Esophagus muscularis mucosa (tissue), 4 donors: ENCODE measurements at regions not wholly inside any gene's neighbourhood (a gene's known extent, or its start where the extent isn't known, plus 50 kb on each side); places are given as distances from the start of the nearest gene placed in this dataset.
"Not testable (repeated sequence)": the region's sequence is repeated elsewhere in the genome, so short reads cannot be mapped to it uniquely, and the experiment has no call there.

Experiments used
- DNase-seq: peaks from one replicate; pipeline ENCODE4 v3.0.0-alpha.2; 2017; ENCODE audit errors: extremely low spot score
- H3K27ac ChIP-seq, 4 donors: fragments of 200-600 bp; sonication (generic); replicated peaks in 1 of 4; 1 replicate in 3 of 4; 2 replicates in 1 of 4; pipeline ENCODE4 v1.5.1; 2016 to 2019; ENCODE audit warnings: mild to moderate bottlenecking in 1 of 4
- H3K27me3 ChIP-seq, 4 donors: fragments of 200-600 bp; sonication (generic); one replicate each; pipeline versions ENCODE4 v1.5.1 to v1.6.0; 2016 to 2019
- H3K36me3 ChIP-seq, 4 donors: fragments of 200-600 bp; sonication (generic); one replicate each; pipeline ENCODE4 v1.5.1; 2016 to 2019
- H3K4me1 ChIP-seq, 4 donors: fragments of 200-600 bp; sonication (generic); one replicate each; pipeline ENCODE4 v1.5.1; 2016 to 2019
- H3K4me3 ChIP-seq, 4 donors: fragments of 200-600 bp; sonication (generic); 1 replicate in 2 of 4; 2 replicates in 2 of 4; pipeline ENCODE4 v1.5.1; 2016 to 2019; ENCODE audit warnings: mild to moderate bottlenecking in 4 of 4, moderate library complexity in 1 of 4
- H3K9me3 ChIP-seq, 4 donors: fragments of 200-600 bp; sonication (generic); 1 replicate in 3 of 4; 2 replicates in 1 of 4; pipeline ENCODE4 v1.5.1; 2016 to 2019
- EP300 ChIP-seq: sonication (generic); formaldehyde crosslinking; IDR thresholded peaks from one replicate; pipeline ENCODE4 v1.6.1; 2017; ENCODE audit warnings: antibody characterized with exemption
- POLR2A ChIP-seq: fragments of 450-650 bp; IDR thresholded peaks from one replicate; pipeline ENCODE4 v1.6.1; 2017; ENCODE audit warnings: antibody characterized with exemption, moderate library complexity, mild to moderate bottlenecking, low read depth
- POLR2AphosphoS5 ChIP-seq, 2 donors: sonication (generic); formaldehyde crosslinking; IDR thresholded peaks; one replicate each; pipeline ENCODE4 v1.6.1; 2017; ENCODE audit warnings: antibody characterized with exemption in 2 of 2
- WGBS: methylation state at CpG from one replicate; pipeline ENCODE4 v1.1.5; 2018; 5-methylcytosine and 5-hydroxymethylcytosine counted together
- intact Hi-C: fragments of 100-400 bp; cut with DNase I; formaldehyde crosslinking; loops from one replicate; pipeline ENCODE4 v1.15.1; 2023
- TF ChIP-seq, protein P1 (sequence below), 3 experiments: fragments of 200-600 bp in 2 of 3; fragments of 450-650 bp in 1 of 3; sonication (generic) in 2 of 3; IDR thresholded peaks; one replicate each; pipeline ENCODE4 v1.5.1; 2017 to 2019; ENCODE audit warnings: antibody characterized with exemption in 3 of 3, mild to moderate bottlenecking in 2 of 3, moderate library complexity in 1 of 3

DNA sequence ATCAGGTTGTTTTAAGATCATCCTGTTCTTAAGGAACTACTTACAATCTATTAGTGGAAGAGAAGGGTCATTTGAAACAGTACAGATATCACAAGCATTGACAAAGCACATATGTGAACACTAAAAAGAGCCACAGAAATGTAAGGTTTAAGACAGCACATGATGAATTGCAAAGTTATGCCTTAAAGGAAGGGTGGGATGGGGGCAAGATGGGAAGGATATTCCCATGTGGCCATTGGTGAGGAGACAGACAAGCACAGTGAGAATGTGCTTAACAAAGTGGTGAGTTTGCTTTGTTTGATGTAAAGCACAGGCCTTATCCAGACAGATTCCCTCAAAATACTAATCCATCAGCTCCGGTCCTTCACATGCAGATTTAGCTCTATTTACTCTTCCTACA, 151.6 kb upstream of the IVNS1ABP start:
- H3K9me3 ChIP-seq = no peaks in the 10 kb centered on the region
- 77% methylated on average over 1 of the region's 1 CpG for WGBS
- no peak overlapping the region for H3K27ac ChIP-seq
- H3K27me3 ChIP-seq = no peaks in the 10 kb centered on the region
- no peak for DNase-seq
- no peaks in the 10 kb centered on the region for H3K36me3 ChIP-seq
- intact Hi-C loops = no loop called here
- TF ChIP-seq POLR2AphosphoS5 (IDR thresholded peaks at IDR 0.05) (no peak), POLR2A (no peak), EP300 (no peak)
- TF ChIP-seq, protein P1, sequence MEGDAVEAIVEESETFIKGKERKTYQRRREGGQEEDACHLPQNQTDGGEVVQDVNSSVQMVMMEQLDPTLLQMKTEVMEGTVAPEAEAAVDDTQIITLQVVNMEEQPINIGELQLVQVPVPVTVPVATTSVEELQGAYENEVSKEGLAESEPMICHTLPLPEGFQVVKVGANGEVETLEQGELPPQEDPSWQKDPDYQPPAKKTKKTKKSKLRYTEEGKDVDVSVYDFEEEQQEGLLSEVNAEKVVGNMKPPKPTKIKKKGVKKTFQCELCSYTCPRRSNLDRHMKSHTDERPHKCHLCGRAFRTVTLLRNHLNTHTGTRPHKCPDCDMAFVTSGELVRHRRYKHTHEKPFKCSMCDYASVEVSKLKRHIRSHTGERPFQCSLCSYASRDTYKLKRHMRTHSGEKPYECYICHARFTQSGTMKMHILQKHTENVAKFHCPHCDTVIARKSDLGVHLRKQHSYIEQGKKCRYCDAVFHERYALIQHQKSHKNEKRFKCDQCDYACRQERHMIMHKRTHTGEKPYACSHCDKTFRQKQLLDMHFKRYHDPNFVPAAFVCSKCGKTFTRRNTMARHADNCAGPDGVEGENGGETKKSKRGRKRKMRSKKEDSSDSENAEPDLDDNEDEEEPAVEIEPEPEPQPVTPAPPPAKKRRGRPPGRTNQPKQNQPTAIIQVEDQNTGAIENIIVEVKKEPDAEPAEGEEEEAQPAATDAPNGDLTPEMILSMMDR (IDR thresholded peaks at IDR 0.05) = no peak
- no peak overlapping the region for H3K4me3 ChIP-seq
- H3K4me1 ChIP-seq = no peaks in the 10 kb centered on the region

DNA sequence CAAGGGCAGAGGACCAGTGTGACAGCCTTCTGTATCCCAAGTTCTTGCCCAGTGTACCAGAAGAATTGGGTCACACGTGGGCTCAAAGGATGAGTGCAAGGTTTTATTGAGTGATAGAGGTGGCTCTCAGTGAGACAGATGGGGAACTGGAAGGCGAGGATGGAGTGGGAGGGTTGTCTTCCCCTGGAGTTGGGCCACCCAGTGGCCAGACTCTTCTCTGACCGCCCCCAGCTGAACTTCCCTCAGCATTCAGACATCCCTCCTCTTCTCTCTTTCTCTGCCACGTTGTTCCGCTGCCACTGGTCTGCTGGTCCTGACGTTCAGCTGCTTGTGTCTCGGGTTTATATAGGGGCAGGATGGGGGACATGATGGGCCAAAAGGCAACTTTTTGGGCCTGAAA, 150.1 kb upstream of the IVNS1ABP start:
- 91% methylated on average over 7 of the region's 7 CpGs for WGBS
- no peaks in the 10 kb centered on the region for H3K9me3 ChIP-seq
- no peak overlapping the region for H3K27ac ChIP-seq
- TF ChIP-seq POLR2AphosphoS5 (IDR thresholded peaks at IDR 0.05) (no peak), EP300 (no peak), POLR2A (no peak)
- TF ChIP-seq, protein P1 (IDR thresholded peaks at IDR 0.05) = no peak
- H3K4me1 ChIP-seq = no peaks in the 10 kb centered on the region
- intact Hi-C loops = no loop called here
- no peaks in the 10 kb centered on the region for H3K27me3 ChIP-seq
- no peaks in the 10 kb centered on the region for H3K36me3 ChIP-seq
- DNase-seq = no peak
- H3K4me3 ChIP-seq = no peak overlapping the region

DNA sequence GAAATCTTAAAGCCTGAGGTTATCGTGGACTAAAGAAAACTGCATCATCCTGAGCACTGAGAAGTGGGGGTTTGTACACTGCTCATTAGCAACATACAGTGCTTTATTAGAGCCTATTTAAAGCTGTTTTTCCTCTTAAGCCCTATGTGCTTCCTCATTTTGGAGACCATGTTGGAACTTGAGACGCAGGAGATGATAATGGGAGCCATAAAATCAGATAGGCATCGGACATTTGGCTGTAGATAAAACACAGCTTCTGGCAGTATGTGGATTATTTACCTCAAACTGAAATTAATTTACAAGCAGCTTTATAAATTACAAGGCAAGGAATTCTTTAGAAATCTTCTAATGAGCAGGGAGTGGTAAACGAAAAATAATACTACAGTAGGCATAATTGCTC, 147.7 kb upstream of the IVNS1ABP start:
- no peaks in the 10 kb centered on the region for H3K9me3 ChIP-seq
- DNase-seq = no peak
- H3K27me3 ChIP-seq = no peaks in the 10 kb centered on the region
- H3K4me3 ChIP-seq = no peak overlapping the region
- TF ChIP-seq POLR2A (no peak), POLR2AphosphoS5 (IDR thresholded peaks at IDR 0.05) (no peak), EP300 (no peak)
- TF ChIP-seq, protein P1 (IDR thresholded peaks at IDR 0.05) = no peak
- intact Hi-C loops = no loop called here
- H3K27ac ChIP-seq = no peak overlapping the region
- no peaks in the 10 kb centered on the region for H3K36me3 ChIP-seq
- 82% methylated on average over 4 of the region's 4 CpGs for WGBS
- no peaks in the 10 kb centered on the region for H3K4me1 ChIP-seq

DNA sequence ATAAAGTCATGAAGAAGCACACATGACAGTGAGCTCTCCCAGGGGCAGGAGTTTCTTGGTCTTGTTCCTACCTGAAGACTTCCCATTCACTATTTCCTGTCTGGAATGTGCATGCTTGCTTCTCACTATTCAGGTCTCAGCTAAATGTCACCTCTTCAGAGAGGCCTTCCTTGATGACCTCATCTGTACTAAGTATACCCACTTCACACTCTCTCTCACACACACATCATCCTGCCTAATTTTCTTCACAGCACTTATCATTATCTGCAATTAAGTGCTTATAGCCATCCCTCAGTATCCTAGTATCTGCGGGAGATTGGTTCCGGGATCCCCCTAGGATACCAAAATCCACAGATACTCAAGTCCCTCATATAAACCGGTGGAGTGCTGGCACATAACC, 146.4 kb upstream of the IVNS1ABP start:
- intact Hi-C loops = no loop called here

DNA sequence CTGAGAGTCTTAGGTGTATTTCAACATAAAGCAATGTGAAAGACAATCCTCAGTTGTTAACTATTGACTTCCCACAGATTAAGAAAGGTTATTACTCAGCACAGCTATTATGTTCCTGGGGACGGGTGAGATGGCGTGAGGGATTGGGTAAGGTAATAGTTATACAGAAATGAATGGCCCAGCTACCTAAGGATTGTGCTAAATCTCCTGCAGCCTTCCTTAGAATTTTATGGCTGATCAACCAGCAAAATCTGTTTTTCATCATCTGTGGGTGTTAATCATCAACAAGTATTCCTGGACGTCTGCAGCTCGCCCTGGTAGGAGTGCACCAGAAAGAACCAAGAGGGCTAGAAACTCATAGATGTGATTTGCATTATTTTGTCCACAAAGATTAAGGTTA, 146.0 kb upstream of the IVNS1ABP start:
- DNase-seq = no peak
- 88% methylated on average over 4 of the region's 4 CpGs for WGBS
- H3K36me3 ChIP-seq = no peaks in the 10 kb centered on the region
- TF ChIP-seq, protein P1 (IDR thresholded peaks at IDR 0.05) = no peak
- no peak for TF ChIP-seq POLR2A
- TF ChIP-seq EP300 = no peak
- TF ChIP-seq POLR2AphosphoS5 (IDR thresholded peaks at IDR 0.05) = no peak
- no peaks in the 10 kb centered on the region for H3K9me3 ChIP-seq
- H3K27me3 ChIP-seq = no peaks in the 10 kb centered on the region
- intact Hi-C loops = no loop called here
- no peak overlapping the region for H3K27ac ChIP-seq
- no peak overlapping the region for H3K4me3 ChIP-seq
- H3K4me1 ChIP-seq = no peaks in the 10 kb centered on the region

More for the DNA sequence above, 146.4 kb upstream of the IVNS1ABP start:
- H3K36me3 ChIP-seq = no peaks in the 10 kb centered on the region
- no peak overlapping the region for H3K27ac ChIP-seq
- TF ChIP-seq, protein P1 (IDR thresholded peaks at IDR 0.05) = no peak
- no peak for TF ChIP-seq EP300
- TF ChIP-seq POLR2AphosphoS5 (IDR thresholded peaks at IDR 0.05) = no peak
- TF ChIP-seq POLR2A = no peak
- H3K4me1 ChIP-seq = no peaks in the 10 kb centered on the region
- H3K9me3 ChIP-seq = no peaks in the 10 kb centered on the region
- DNase-seq = no peak
- WGBS = 67% methylated on average over 3 of the region's 3 CpGs
- H3K27me3 ChIP-seq = no peaks in the 10 kb centered on the region
- H3K4me3 ChIP-seq = no peak overlapping the region

DNA sequence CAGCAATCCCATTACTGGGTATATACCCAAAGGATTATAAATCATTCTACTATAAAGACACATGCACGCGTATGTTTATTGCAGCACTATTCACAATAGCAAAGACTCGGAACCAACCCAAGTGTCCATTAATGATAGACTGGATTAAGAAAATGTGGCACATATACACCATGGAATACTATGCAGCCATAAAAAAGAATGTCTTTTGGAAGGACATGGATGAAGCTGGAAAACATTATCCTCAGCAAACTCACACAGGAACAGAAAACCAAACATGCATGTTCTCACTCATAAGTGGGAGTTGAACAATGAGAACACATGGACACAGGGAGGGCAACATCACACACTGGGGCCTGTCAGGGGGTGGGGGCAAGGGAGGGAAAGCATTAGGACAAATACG, 143.7 kb upstream of the IVNS1ABP start:
- H3K27ac ChIP-seq, H3K4me3 ChIP-seq, H3K27me3 ChIP-seq, DNase-seq, intact Hi-C loops, H3K9me3 ChIP-seq, H3K4me1 ChIP-seq, H3K36me3 ChIP-seq: not testable (repeated sequence)
- WGBS = 97% methylated on average over 4 of the region's 4 CpGs
